ENCODE measurements at regions not wholly inside any gene's neighbourhood (a gene's known extent, or its start where the extent isn't known, plus 50 kb on each side); places are given as distances from the start of the nearest gene placed in this dataset.

DNA sequence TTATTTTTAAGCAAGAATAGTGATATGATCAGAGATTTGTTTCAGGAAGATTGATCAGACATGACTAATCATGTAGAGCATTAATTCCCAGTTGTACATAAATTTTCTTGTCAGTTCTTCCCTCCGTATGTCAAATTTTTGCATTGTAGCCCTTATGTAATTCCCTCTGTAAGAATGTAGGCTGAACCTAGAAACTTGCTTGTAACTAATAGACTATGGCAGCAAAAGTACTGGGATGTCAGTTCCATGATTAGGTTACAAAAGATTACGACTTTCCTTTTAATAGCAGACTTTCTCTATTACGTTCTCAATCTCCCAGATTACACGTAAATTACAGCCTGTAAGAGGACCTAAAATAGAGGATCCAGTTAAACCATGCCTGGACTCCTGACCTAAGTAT lies 79.4 kb upstream of the EPHA7 start:
- H3K4me3 ChIP-seq: no peak overlapping the region
- intact Hi-C loops (cut with DNase I; ENCODE audit: low total_unique reads): no loop called here
- H3K27me3 ChIP-seq: no peaks in the 10 kb centered on the region
- no peaks in the 10 kb centered on the region for H3K4me1 ChIP-seq
- WGBS, 5 donors: 81 to 86% (median 83%) methylated on average over 4 of the region's 4 CpGs
- H3K9me3 ChIP-seq: peaks cover 0 to 6% (median 0%) of the 10 kb centered on the region in 4 donors
- no peak for TF ChIP-seq POLR2A (IDR thresholded peaks at IDR 0.05)
- no peaks in the 10 kb centered on the region for H3K36me3 ChIP-seq
- DNase-seq: no peak
- no peak overlapping the region for H3K27ac ChIP-seq

DNA sequence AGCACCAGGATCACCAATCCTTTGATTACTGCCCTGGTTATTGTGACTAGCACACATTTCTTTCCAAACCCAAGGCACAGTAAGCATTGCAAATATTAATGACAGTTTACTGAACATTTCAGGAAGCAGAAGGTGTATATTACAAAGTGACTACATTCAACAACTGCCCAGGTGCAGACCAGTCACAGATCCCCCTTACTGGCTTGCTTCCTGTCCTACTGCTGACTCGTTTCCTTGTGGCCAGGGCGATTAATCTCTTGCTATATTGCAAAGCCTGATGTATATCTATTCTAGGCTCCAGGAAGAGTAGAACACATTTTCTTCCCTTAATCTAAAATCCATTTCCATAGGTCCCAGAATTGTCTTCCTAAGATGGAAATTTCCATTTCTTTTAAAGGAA lies 77.2 kb upstream of the EPHA7 start:
- 41 to 58% (median 54%) methylated on average over 2 of the region's 2 CpGs for WGBS, 5 donors
- H3K36me3 ChIP-seq: no peaks in the 10 kb centered on the region
- no peaks in the 10 kb centered on the region for H3K4me1 ChIP-seq
- H3K9me3 ChIP-seq: no peaks in the 10 kb centered on the region
- H3K27ac ChIP-seq: no peak overlapping the region
- TF ChIP-seq EP300 (IDR thresholded peaks at IDR 0.05) (no peak), POLR2A (IDR thresholded peaks at IDR 0.05) (no peak), POLR2AphosphoS5 (IDR thresholded peaks at IDR 0.05) (no peak)
- TF ChIP-seq, protein P1, sequence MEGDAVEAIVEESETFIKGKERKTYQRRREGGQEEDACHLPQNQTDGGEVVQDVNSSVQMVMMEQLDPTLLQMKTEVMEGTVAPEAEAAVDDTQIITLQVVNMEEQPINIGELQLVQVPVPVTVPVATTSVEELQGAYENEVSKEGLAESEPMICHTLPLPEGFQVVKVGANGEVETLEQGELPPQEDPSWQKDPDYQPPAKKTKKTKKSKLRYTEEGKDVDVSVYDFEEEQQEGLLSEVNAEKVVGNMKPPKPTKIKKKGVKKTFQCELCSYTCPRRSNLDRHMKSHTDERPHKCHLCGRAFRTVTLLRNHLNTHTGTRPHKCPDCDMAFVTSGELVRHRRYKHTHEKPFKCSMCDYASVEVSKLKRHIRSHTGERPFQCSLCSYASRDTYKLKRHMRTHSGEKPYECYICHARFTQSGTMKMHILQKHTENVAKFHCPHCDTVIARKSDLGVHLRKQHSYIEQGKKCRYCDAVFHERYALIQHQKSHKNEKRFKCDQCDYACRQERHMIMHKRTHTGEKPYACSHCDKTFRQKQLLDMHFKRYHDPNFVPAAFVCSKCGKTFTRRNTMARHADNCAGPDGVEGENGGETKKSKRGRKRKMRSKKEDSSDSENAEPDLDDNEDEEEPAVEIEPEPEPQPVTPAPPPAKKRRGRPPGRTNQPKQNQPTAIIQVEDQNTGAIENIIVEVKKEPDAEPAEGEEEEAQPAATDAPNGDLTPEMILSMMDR (IDR thresholded peaks at IDR 0.05): no peak
- no peak overlapping the region for H3K4me3 ChIP-seq
- no peak for DNase-seq
- intact Hi-C loops (cut with DNase I; ENCODE audit: low total_unique reads): no loop called here
- no peaks in the 10 kb centered on the region for H3K27me3 ChIP-seq

GRCh38 chr6:93494057-93494456 lies 74.7 kb upstream of the EPHA7 start:
- H3K27me3 ChIP-seq: no peaks in the 10 kb centered on the region
- TF ChIP-seq POLR2A (IDR thresholded peaks at IDR 0.05) (no peak), EP300 (IDR thresholded peaks at IDR 0.05) (no peak), POLR2AphosphoS5 (IDR thresholded peaks at IDR 0.05) (no peak)
- TF ChIP-seq, protein P1 (IDR thresholded peaks at IDR 0.05): no peak
- no peak for DNase-seq
- no peaks in the 10 kb centered on the region for H3K4me1 ChIP-seq
- no peak overlapping the region for H3K27ac ChIP-seq
- WGBS, 5 donors: 75 to 87% (median 82%) methylated on average over 3 of the region's 3 CpGs
- intact Hi-C loops (cut with DNase I; ENCODE audit: low total_unique reads): no loop called here
- no peaks in the 10 kb centered on the region for H3K9me3 ChIP-seq
- H3K36me3 ChIP-seq: no peaks in the 10 kb centered on the region
- no peak overlapping the region for H3K4me3 ChIP-seq

GRCh38 chr6:93474733-93475179 lies 55.4 kb upstream of the EPHA7 start:
- H3K4me1 ChIP-seq: no peaks in the 10 kb centered on the region
- 66 to 81% (median 68%) methylated on average over 5 of the region's 5 CpGs for WGBS, 5 donors
- no peak overlapping the region for H3K4me3 ChIP-seq
- peak in 1 of 2 donors; percentile 23 for DNase-seq
- intact Hi-C loops (cut with DNase I; ENCODE audit: low total_unique reads): no loop called here
- H3K9me3 ChIP-seq: no peaks in the 10 kb centered on the region
- peak overlapping the region in 1 of 5 donors; percentile 5 for H3K27ac ChIP-seq
- no peaks in the 10 kb centered on the region for H3K27me3 ChIP-seq
- TF ChIP-seq EP300 (IDR thresholded peaks at IDR 0.05) (peak; percentile 57), POLR2AphosphoS5 (IDR thresholded peaks at IDR 0.05) (no peak)
- TF ChIP-seq, protein P1 (IDR thresholded peaks at IDR 0.05): no peak
- no peaks in the 10 kb centered on the region for H3K36me3 ChIP-seq

GRCh38 chr6:93471281-93471680 lies 51.9 kb upstream of the EPHA7 start:
- intact Hi-C loops (cut with DNase I; ENCODE audit: low total_unique reads): no loop called here
- H3K9me3 ChIP-seq: no peaks in the 10 kb centered on the region
- no peak overlapping the region for H3K27ac ChIP-seq
- DNase-seq: no peak
- no peak overlapping the region for H3K4me3 ChIP-seq
- 63 to 73% (median 66%) methylated on average over 2 of the region's 2 CpGs for WGBS, 5 donors
- no peaks in the 10 kb centered on the region for H3K36me3 ChIP-seq
- TF ChIP-seq POLR2AphosphoS5 (IDR thresholded peaks at IDR 0.05) (no peak), POLR2A (IDR thresholded peaks at IDR 0.05) (no peak)
- no peaks in the 10 kb centered on the region for H3K27me3 ChIP-seq
- H3K4me1 ChIP-seq: no peaks in the 10 kb centered on the region

Small RNAs in the stretch of these regions (small RNA-seq; reads per million reads assigned to genes)
- gene AL078595.1: 0 reads per million in 4 donors
- 0 reads per million in 4 donors for gene RF00425
